ENCODE measurements at regions not wholly inside any gene's neighbourhood (a gene's known extent, or its start where the extent isn't known, plus 50 kb on each side); places are given as distances from the start of the nearest gene placed in this dataset.
"Not testable (repeated sequence)": the region's sequence is repeated elsewhere in the genome, so short reads cannot be mapped to it uniquely, and the experiment has no call there.

DNA sequence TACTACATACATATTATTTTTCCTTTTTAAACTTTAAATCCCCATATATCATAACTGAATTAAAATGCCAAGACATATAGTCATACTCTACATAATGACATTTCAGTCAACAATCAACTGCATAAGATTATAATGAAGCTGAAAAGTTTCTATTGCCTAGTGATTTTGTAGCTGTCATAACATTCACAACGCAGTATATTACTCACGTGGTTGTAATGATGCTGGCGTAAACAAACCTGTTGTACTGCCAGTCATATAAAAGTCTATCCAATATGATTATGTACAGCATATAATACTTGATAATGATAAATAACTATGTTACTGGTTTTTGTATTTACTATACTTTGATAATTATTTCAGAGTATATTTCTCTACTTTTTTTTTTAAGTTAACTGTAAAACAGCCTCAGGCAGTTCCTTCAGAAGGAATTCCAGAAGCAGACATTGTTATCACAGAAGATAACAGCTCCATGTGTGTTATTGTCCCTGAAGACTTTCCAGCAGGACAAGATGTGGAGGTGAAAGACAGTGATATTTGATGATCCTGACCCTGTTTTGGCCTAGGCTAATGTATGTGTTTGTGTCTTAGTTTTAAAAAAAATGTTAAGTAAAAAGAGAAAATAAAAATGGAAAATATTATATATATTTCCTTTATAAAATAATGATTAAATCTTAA lies 443.4 kb upstream of the UBE2E2 start:
- no peak for DNase-seq (ENCODE audit: low spot score)

DNA sequence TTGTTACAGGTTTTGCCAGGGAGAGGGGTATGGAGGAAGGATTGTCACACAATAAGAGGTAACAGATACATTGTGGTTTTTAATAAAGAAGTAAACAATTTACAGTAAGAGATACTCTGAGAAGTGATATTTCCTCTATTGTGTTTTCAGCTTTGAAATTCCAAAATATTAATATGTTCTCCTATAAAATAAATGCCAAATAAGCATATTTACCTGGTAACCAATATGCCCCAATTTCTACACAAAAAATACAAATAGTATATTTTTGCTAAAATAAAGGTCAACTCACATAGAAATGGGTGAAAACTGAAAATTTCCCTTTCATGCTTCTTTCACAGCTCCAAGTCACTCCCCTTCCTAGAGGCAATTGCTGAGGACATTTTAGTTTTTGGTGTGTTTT lies 437.4 kb upstream of the UBE2E2 start:
- DNase-seq (ENCODE audit: low spot score), result no peak

DNA sequence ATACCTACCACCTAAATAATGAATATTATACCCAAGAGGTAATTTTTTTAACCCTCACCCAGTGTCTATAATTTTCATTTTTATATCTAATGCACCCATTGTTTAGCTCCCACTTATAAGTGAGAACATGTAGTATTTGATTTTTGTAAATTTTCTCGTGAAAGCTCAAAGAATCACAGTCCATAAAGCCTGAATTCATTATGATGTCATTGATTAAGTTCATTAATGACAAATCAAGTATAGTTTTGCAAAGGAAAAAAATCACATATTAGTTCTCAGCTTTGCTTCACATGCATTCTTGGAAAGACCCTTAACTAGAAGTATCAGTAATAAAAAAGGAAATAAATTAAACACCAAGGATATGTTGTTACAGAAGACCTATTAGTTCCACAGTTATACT lies 425.3 kb upstream of the UBE2E2 start:
- no peak for DNase-seq (ENCODE audit: low spot score)

DNA sequence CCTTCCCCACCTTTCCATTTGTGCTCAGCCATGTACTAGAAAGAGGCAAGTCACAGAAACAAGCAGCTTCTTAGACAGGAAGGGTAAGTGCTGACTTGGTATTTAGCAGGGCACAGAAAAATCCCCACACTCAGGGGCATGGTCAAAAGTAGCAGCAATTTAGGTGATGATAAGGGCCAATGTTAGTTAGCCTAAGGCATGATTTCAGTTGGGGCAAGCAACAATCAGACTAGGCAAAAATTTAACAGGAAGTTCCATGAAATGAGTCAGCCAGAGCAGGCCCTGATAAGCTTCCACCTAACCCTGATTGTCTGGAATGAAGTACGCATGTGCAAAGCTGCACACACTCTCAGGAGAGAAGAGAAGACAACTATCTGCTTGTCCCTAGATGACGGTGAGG lies 423.4 kb upstream of the UBE2E2 start:
- no peak for DNase-seq (ENCODE audit: low spot score)

DNA sequence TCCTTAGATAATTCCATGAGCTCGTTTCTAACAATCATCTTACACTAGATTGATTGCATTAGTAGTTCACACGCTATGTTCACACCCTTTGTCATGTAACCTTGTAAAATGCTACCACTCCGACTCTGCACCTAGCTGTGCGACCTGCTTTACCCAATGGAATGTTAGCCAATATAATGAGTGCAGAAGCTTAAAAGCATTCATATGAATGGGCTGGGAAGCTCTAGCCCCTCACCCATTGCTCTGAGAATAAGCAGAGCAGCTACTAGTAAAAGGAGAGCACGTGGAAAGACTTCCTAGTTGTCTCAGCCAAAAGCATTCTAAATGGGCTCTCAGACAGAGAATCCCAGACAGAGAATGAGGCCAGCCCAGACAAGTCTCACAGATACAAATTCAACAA lies 410.6 kb upstream of the UBE2E2 start:
- DNase-seq (ENCODE audit: low spot score), result no peak

DNA sequence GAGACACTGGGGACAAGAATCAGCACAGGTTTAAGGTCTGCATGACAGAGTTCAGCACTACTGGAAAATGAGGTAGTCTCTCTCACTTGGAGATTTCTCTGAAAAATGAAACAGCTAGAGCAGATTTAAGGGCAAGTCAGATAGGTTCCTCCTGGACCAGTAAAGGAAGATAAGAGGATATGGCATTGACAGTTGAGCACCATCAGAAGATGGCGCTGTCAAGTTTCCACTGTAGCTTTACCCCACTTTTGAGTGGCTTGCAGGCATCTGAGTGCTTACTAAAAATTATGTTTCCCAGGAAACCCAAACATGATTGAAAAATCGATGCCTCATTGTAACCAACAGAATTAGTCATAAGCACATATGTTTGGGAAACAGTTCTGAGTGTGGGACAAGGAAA lies 407.2 kb upstream of the UBE2E2 start:
- DNase-seq (ENCODE audit: low spot score), result no peak

DNA sequence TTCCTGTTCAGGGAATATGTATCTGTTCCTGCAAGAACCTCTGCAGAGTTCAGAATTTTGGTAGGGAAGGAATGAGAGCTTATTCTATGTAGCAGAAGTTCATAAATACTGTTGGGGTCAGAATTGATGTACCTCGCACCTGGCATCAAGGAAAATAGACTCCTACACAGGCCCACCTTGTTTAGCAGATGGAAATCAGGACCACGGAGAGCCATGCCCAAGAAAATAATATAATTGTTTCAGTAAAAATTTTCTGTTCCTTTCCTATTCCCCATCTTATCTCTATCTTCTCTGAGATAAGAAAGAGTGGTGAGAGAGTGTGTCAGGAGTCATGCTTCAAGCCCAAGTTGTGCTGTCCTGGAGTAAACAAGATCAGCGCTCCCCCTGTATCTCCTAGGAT lies 404.7 kb upstream of the UBE2E2 start:
- no peak for DNase-seq (ENCODE audit: low spot score)

DNA sequence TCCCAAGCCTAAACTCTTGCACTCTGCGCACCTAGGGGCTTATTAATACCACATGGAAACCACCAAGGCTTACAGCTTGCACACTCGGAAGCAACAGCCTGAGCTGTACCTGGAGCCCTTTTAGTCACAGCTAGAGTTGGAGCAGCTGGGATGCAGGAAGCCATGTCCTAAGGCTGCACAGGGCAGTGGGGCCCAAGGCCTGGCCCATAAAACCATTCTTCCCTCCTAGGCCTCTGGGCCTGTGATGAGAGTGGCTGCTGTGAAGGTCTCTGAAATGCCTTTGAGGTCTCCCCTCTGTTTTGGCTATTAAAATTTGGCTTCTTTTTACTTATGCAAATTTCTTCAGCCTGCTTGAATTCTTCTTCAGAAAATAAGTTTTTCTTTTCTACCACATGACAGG lies 383.9 kb upstream of the UBE2E2 start:
- DNase-seq (ENCODE audit: low spot score), result no peak

DNA sequence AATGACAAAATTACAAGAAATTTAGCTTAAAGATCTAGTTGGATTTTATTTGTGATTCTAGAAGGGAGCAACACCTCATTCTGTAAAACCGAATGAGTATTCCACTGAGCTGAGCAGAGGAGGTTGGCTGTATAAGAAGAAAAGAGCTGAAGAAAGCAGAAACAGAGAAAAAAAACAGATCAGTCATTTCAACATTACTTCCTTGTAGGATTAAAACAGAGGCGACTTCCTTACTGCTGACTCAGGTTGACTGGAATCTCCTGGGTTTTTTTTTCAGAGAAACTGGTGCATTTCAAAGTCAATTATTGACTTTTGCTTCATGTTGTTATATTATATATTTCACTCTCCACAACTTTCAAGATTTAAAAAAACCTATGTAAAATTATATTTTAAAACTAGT lies 368.1 kb upstream of the UBE2E2 start:
- DNase-seq (ENCODE audit: low spot score), result peak; percentile 48

DNA sequence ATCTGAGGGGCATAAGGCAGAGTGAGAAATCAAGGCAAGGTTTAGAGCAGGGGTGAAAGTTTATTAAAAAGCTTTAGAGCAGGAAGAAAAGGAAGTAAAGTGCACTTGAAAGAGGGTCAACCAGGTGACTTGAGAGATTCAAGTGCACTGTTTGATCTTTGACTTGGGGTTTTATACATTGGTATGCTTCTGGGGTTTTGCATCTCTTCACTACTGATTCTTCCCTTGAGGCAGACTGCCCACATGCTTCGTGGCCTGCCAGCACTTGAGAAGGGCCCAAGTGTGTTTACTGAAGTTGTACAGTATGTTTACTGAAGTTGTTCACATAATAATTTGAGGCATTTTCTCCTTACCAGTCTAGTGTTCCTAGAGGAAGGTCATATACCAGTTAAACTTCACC lies 367.0 kb upstream of the UBE2E2 start:
- no peak for DNase-seq (ENCODE audit: low spot score)

DNA sequence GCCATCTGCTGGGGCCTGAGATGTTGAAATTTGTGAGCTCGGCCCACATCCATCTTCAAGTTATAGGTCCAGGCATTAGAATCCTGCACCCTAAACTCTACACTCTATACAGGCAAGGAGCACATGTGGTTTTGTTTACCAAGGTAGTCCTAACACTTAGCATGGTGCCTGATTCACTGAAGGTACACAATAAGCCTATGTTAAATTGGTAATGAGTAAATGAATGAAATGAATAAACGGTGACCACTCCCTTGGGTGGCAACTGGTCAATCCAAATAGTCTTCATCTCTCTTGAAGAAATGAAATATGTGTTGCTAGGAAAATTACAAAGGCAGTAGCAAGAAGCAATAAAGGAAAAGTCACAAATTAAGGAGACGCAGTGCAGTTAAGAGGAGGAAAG lies 359.3 kb upstream of the UBE2E2 start:
- no peak for DNase-seq (ENCODE audit: low spot score)

DNA sequence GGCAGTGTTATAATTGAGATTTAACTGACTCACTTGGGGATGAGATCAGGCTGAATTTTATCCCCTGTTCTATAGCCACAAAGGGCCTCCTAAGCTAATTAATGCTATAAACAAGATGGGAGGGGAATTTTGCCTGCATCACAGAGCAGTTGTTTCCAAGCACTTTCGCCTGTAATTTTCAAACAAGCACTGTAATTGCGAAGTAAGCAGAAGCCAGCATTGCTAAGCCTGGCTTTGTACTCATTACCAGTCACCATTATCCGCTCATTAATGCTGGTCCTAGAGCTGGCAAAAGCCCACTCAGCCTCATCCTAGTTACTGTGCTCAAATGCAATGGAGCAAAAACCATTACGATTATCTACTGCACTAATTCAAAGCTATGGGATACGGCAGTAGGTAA lies 356.6 kb upstream of the UBE2E2 start:
- no peak for DNase-seq (ENCODE audit: low spot score)

DNA sequence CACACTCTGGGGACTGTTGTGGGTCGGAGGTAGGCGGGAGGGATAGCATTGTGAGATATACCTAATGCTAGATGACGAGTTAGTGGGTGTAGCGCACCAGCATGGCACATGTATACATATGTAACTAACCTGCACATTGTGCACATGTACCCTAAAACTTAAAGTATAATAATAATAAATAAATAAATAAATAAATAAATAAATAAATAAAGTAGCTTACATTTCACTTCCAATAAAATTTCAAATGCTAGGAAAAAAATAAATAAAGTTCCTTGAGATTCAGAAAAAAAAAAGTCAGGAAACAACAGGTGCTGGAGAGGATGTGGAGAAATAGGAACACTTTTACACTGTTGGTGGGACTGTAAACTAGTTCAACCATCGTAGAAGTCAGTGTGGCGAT lies 353.5 kb upstream of the UBE2E2 start:
- DNase-seq (ENCODE audit: low spot score), result not testable (repeated sequence)

DNA sequence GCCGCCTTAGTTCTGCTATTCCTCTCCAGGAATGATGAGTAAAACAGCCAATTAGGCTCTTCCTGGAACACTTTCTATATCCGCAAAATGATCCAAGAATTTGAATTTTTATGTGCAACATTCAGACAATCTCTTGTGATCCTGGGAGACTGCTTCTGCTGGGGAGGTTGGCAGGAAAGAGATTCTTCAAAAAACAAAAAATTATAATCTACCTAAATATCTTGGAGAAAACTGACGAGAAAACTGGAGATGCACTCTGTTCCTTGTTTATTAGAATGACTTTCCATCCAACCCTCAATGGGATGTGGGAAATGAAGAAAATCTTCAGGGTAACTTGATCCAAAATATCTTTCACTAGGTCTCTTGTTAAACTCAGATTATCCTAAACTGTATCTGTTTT lies 346.3 kb upstream of the UBE2E2 start:
- no peak for DNase-seq (ENCODE audit: low spot score)

DNA sequence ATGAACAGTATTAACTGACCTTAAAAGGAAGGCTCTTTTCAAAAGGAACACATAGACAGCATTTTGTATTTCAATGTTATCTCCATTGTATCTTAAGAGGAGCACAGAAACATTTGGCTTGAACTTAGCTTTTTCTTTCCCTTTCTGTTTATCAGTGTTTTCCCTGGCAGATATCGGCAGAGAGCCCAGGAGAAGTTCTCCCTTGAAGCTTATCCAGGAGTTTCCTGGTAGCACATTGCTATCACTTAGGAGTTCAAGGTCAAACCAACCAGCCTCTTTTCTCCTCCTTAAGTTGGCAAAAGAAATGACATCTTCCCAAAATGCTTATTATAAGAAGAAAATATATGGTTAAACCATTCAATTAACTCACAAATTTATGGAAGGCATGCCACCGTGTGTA lies 344.6 kb upstream of the UBE2E2 start:
- peak; percentile 8 for DNase-seq (ENCODE audit: low spot score)

DNA sequence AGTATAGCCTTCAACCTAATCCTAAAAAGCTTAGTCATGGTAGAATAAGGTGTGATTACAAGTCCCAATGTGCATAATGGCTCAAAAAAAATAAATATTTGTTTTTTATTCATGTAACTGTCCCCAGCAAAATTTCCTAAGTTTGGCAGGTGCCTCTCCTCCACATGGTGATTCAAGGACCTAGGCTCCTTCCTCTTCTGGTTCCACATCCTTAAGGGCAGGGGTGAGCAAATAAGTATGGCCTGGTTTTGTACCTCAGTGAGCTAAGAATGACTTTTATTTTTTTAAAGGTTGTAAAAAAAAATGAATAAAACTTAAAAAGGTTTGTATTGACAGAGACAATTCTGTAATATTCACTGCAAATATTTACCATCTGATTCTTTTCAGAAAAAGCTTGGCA lies 343.5 kb upstream of the UBE2E2 start:
- no peak for DNase-seq (ENCODE audit: low spot score)

DNA sequence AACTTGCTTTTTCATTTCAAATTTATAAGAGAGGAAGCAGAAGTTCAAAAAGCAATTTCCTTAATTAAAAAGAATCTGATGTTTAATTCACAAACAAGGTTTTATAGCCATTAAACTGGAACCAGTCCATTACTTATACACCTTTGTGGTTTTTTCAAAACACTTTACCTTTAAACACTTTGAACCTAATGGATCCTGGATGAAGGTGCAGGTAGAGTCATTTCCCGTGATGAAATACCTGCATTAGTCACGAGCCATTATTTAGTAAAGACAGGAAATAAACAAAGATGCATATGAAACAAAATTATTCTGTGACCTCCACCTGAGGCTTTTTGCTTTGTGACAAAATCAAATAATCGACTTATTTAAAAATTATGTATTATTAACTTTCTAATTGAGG lies 341.7 kb upstream of the UBE2E2 start:
- DNase-seq (ENCODE audit: low spot score), result no peak

DNA sequence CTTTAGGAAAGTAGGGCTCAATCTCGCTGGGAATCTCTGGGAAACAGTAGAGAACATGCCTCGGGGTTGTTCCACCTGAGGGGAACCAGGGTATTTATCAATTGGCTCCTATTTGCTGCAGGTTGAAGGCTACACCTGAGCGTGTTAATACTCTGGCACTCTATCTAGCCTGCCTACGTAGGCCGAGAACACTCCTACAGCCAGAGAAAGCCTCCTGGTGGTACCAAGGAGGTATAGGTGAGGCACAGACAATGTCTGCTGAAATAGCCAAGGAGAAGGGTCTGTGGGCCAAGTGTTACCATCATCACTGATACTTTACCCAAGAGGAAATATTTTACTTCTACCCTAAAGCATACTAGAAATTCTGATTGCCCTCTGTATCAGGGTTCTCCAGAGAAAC lies 341.0 kb upstream of the UBE2E2 start:
- no peak for DNase-seq (ENCODE audit: low spot score)

DNA sequence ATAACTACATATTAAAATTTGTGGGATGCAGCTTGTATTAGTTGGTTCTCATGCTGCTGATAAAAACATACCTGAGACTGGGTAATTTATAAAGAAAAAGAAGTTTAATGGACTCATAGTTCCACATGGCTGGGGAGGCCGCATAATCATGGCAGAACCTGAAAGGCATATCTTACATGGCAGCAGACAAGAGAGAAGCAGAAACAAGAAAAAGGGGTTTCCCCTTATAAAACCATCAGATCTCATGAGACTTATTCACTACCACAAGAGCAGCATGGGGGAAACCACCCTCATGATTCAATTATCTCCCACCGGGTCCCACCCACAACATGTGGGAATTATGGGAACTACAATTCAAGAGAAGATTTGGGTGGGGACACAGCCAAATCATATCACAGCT lies 320.3 kb upstream of the UBE2E2 start:
- DNase-seq (ENCODE audit: low spot score), result not testable (repeated sequence)

DNA sequence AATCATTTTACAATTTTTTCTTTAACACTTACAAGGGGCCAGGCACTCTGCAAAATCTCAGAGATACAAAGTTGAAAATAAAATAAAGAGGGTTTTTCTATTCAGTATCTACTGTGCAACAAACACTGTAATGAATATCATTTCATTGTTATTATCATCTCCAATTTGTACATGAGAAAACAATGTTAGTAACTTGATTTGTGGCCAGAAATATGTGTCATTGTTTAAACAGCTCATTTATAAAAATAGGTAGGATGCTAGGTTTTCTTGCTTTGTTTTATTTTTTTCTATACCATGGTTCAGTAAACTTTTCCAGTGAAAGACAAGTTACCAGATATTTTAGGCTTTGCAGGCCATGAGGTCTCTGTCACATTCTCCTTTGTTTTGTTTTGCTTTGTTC lies 318.1 kb upstream of the UBE2E2 start:
- DNase-seq (ENCODE audit: low spot score), result no peak

DNA sequence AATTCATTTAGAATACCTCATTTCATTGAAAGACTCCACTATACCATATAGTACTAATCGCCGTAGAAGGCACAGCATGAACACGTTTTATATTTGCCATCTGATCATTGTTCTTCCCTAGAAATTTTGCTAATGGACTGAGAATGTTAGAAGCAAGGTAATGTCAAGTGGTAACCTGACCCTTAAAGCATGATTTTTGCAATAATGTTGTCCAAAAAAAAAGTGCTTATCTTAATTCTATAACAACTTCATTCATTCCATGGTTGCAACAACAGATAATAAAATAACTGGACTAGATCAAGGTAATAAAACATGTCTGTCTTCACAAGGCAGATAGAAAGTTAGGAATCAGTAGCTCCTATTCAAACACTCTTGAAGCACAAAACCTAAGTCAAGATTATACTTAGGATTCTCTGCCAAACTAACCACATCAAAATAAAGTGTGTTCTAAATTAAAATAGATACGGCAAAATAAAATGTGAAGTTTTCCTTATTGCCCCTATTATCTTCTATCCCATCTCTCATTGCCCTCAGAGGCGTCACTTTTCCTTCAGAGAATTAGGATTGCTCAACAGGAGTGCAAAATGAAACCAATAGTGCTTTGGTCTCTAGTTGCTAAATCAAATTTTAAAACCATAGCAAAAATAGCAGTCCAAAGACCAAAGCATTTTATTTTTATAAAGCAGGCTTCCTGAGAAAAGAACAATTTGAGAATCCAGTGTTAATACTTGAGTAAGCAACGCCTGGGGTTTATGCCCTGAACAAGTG lies 317.4 kb upstream of the UBE2E2 start:
- DNase-seq (ENCODE audit: low spot score), result no peak

DNA sequence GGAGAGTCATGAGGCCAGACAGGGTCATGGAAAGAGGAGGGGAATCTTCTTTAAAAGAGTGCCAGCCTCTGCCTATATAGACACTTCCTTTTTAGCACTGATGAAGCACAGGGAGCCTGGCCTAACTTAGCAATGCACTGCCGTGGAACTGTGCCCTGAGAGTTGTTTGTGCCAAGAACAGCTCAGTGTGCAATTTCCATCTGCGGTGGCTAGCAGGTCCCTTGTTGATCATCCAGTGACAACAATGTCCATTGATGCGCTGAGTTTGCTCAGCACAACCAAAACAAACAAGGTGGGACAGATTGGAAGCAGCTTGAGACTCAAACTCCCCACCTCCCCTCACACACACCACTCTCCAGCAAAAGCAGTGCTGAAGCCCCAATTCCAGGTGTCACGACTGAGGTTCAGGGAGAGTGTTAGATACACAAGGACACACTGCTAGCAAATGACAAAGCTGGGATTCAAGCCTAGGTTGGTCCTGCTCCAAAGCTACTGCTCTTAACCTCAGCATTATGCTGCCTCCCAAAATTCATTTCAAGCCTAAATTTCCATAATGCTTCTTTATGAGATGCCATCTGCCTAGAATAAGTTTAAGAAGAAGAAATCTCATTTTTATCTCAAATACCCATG lies 316.6 kb upstream of the UBE2E2 start:
- peak; percentile 38 for DNase-seq (ENCODE audit: low spot score)

DNA sequence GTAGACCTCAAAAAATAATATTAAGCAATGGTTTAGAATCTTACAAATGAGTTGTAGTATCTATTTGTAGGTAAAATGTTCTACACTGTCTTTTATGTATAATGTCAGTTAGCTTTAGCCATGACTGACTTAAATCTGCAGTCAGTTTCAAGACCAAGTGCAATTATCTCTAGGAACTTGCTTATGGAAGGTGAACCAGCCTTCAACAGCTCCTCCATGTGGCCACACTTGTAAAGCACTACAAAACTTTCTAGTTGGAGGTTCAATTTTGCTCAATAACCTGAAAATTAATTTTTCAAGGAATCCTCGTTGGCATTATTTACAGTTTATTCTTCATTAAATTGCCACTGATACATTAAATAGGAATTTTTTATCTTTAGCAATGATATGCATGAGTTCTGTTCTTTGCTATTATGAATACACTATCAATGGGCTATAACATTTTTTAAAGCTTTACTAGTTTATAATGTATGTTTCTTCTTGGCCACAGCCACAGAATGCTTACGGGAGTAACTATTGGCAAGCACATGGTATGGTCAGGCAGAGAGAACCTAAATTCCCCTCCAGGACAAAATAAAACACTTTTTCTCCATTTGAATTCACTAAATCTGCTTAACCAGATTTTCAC lies 315.3 kb upstream of the UBE2E2 start:
- DNase-seq (ENCODE audit: low spot score), result peak; percentile 47
